Kidney (tissue), 13 donors: ENCODE measurements at regions not wholly inside any gene's neighbourhood (a gene's known extent, or its start where the extent isn't known, plus 50 kb on each side); places are given as distances from the start of the nearest gene placed in this dataset.
A peak's percentile ranks its signal among the peaks of the same experiment; 100 is the strongest.

Experiments used
- DNase-seq, 5 donors: peaks; one replicate each; pipeline ENCODE4 v3.0.0-alpha.2; 2013 to 2020
- FAIRE-seq: peaks from 2 replicates; lab custom pipeline; 2012; peaks lifted over from hg19 to GRCh38; lab: Jason Lieb, UNC
- H3K27ac ChIP-seq, 2 donors: one replicate each; pipeline ENCODE4 v1.7.0; 2013; ENCODE audit warnings: low read depth in 2 of 2, low read length in 2 of 2, inconsistent platforms in 1 of 2
- H3K27me3 ChIP-seq: one replicate; pipeline ENCODE4 v1.7.1; 2013; ENCODE audit warnings: low read length, inconsistent platforms; ENCODE audit not compliant: control insufficient read depth, insufficient read depth
- H3K36me3 ChIP-seq, 3 donors: one replicate each; pipeline versions ENCODE4 v1.7.0 to v1.7.1; 2013; ENCODE audit warnings: low read length in 3 of 3, control low read depth in 1 of 3, inconsistent platforms in 1 of 3; ENCODE audit not compliant: insufficient read depth in 3 of 3, control insufficient read depth in 2 of 3
- H3K4me1 ChIP-seq, 3 donors: one replicate each; pipeline versions ENCODE4 v1.7.0 to v1.7.1; 2013; ENCODE audit warnings: low read length in 3 of 3, inconsistent platforms in 1 of 3, low read depth in 1 of 3; ENCODE audit not compliant: control insufficient read depth in 2 of 3, insufficient read depth in 2 of 3
- H3K4me3 ChIP-seq, 3 donors: one replicate each; pipeline versions ENCODE4 v1.7.0 to v1.8.1; 2013; ENCODE audit warnings: low read length in 3 of 3, control low read depth in 1 of 3, inconsistent platforms in 1 of 3
- H3K9ac ChIP-seq, 3 donors: one replicate each; pipeline versions ENCODE4 v1.7.0 to v1.7.1; 2013; ENCODE audit warnings: low read length in 3 of 3, control low read depth in 1 of 3, inconsistent platforms in 1 of 3
- H3K9me3 ChIP-seq, 3 donors: one replicate each; pipeline versions ENCODE4 v1.7.0 to v1.7.1; 2013; ENCODE audit warnings: low read length in 3 of 3, control low read depth in 1 of 3, inconsistent platforms in 1 of 3; ENCODE audit not compliant: control insufficient read depth in 2 of 3, insufficient read depth in 1 of 3
- CTCF ChIP-seq: IDR thresholded peaks from 3 replicates; pipeline ENCODE4 v1.5.1; 2012; ENCODE audit warnings: mild to moderate bottlenecking, moderate library complexity, borderline replicate concordance; ENCODE audit not compliant: insufficient read depth; ENCODE audit errors: extremely low read depth
- intact Hi-C: fragments of 100-400 bp; cut with DNase I; formaldehyde crosslinking; loops from one replicate; pipeline ENCODE4 v1.11.1; 2022
- donor health status: control.
- donor health status: control.
- donor health status: control.
- donor health status: control.
- donor health status: control.
- donor health status: DM: yes; HTN: yes; CAD: no.
- donor health status: Normal renal cell carcinoma (clear cell type).

- no peak overlapping the region for H3K27ac ChIP-seq
- H3K36me3 ChIP-seq = no peaks in the 10 kb centered on the region
- DNase-seq (peak in 2 of 5 donors; percentile 17 to 28), FAIRE-seq (no peak)
- intact Hi-C loops = no loop called here
- no peaks in the 10 kb centered on the region for H3K4me1 ChIP-seq
- H3K9me3 ChIP-seq = no peaks in the 10 kb centered on the region
- no peaks in the 10 kb centered on the region for H3K27me3 ChIP-seq
- no peak overlapping the region for H3K9ac ChIP-seq
- TF ChIP-seq CTCF = no peak
- no peak overlapping the region for H3K4me3 ChIP-seq
Observed at GRCh38 chr13:109333893-109334651, 452.3 kb downstream of the IRS2 start.

DNA sequence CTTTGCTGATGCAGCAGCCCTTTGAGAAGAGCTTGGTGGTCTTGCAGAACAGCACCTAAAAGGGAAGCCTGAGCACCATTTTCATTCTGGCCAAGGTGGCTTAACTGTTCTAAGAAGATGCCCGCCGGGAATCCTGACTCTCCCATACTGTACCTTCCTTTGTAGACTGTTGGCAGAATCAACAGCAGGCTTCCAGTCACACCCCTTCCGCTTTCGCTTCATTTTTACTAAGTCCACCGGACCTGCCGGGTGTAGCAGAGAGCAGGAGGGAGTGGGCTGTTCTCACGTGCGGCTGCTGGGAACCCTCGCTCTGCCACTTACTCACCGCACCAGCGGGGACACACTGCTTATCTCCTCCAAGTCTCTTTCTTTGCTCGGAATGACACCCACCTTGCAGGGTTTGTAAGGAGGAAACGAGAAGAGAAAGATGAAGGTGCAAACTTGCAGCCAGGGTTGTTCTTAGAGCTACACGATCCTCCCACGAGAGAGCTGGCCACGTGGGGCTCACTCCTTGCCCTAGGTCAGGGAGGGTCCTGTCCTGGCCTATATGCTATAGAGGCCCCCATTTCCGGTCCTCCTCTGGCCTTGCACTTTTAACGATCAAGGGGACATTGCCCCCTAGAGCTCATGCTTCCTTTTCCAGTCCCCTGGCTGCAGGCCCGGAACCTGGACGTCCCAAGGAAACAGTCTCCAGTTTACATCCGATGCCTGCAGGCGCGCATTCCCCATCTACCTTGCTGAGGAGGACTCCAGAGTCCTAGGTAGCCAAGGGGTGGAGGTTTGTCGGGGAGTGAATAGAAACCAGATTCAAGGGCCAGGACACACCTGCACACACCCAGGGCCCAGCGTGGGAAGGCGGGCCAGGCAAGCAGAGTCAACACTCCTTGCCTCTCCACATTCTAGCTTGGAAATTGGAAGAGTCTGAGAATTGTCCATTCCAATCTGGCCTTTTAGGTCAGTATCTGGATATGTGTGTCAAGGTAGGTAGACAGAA is 453.6 kb downstream of the IRS2 start:
- Histone ChIP-seq H3K4me3 (no peak overlapping the region), H3K27me3 (no peaks in the 10 kb centered on the region), H3K4me1 (no peaks in the 10 kb centered on the region), H3K36me3 (no peaks in the 10 kb centered on the region), H3K9ac (no peak overlapping the region), H3K27ac (no peak overlapping the region), H3K9me3 (no peaks in the 10 kb centered on the region)
- TF ChIP-seq CTCF = no peak
- no peak for FAIRE-seq
- DNase-seq = peak in 1 of 5 donors; percentile 41
- intact Hi-C loops = no loop called here

- FAIRE-seq = no peak
- H3K36me3 ChIP-seq = no peaks in the 10 kb centered on the region
- intact Hi-C loops = no loop called here
Observed at GRCh38 chr13:109331898-109332297, 454.5 kb downstream of the IRS2 start.

More at GRCh38 chr13:109331898-109332297, 454.5 kb downstream of the IRS2 start:
- DNase-seq = peak in 4 of 5 donors; percentile 71 to 94 (median 86)
- Histone ChIP-seq H3K27ac (no peak overlapping the region), H3K9ac (no peak overlapping the region), H3K27me3 (no peaks in the 10 kb centered on the region), H3K4me1 (no peaks in the 10 kb centered on the region), H3K9me3 (no peaks in the 10 kb centered on the region), H3K4me3 (no peak overlapping the region)
- TF ChIP-seq CTCF = no peak
